Suprapubic skin (tissue), 3 donors: ENCODE measurements at regions not wholly inside any gene's neighbourhood (a gene's known extent, or its start where the extent isn't known, plus 50 kb on each side); places are given as distances from the start of the nearest gene placed in this dataset.

Experiments
- POLR2AphosphoS5 ChIP-seq, 3 donors: sonication (generic); formaldehyde crosslinking; IDR thresholded peaks; one replicate each; pipeline ENCODE4 v1.6.1; 2017; ENCODE audit warnings: antibody characterized with exemption in 3 of 3
- TF ChIP-seq, protein P1 (sequence below), 2 donors: fragments of 200-600 bp in 1 of 2; fragments of 450-650 bp in 1 of 2; sonication (generic) in 1 of 2; IDR thresholded peaks; one replicate each; pipeline ENCODE4 v1.5.1; 2016 to 2019; ENCODE audit warnings: antibody characterized with exemption in 2 of 2, mild to moderate bottlenecking in 1 of 2, moderate library complexity in 1 of 2

DNA sequence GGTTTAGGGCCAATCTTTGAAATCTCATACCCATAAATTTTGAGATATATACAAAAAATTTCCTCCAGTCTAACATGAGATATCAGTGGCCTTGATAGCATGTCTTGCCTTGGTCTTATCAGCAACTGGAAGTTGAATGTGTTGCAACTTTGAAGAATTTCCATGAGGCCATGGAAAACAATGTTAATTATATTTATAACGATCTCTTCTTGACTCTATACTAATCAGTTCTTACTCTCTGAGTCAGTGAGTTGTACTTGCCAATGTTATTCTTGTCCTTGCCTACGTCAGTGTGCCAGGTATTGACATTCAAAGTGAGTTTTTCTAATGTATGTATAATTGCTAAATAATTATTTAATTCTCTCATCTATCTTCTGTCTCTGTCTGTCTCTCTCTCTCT is 535.1 kb downstream of the KCNA4 start:
- TF ChIP-seq POLR2AphosphoS5 (IDR thresholded peaks at IDR 0.05) = no peak
- TF ChIP-seq, protein P1, sequence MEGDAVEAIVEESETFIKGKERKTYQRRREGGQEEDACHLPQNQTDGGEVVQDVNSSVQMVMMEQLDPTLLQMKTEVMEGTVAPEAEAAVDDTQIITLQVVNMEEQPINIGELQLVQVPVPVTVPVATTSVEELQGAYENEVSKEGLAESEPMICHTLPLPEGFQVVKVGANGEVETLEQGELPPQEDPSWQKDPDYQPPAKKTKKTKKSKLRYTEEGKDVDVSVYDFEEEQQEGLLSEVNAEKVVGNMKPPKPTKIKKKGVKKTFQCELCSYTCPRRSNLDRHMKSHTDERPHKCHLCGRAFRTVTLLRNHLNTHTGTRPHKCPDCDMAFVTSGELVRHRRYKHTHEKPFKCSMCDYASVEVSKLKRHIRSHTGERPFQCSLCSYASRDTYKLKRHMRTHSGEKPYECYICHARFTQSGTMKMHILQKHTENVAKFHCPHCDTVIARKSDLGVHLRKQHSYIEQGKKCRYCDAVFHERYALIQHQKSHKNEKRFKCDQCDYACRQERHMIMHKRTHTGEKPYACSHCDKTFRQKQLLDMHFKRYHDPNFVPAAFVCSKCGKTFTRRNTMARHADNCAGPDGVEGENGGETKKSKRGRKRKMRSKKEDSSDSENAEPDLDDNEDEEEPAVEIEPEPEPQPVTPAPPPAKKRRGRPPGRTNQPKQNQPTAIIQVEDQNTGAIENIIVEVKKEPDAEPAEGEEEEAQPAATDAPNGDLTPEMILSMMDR (IDR thresholded peaks at IDR 0.05) = no peak
